ENCODE measurements at regions not wholly inside any gene's neighbourhood (a gene's known extent, or its start where the extent isn't known, plus 50 kb on each side); places are given as distances from the start of the nearest gene placed in this dataset.

GRCh38 chr15:69538379-69538778, 85.8 kb downstream of the RPLP1 start:
- Histone ChIP-seq H3K4ac (ENCODE audit: low read depth, low read length) (no peak overlapping the region), H3K4me3 (ENCODE audit: insufficient read depth, low read depth, low read length) (no peak overlapping the region), H2BK5ac (ENCODE audit: low read depth, low read length, poor library complexity, severe bottlenecking) (no peak overlapping the region), H3K9me1 (ENCODE audit: insufficient read depth, low read length) (no peaks in the 10 kb centered on the region), H3K79me1 (ENCODE audit: low read depth in 1 of 2, low read length in 2 of 2) (no peaks in the 10 kb centered on the region), H3K9me3 (ENCODE audit: control insufficient read depth, insufficient read depth, low read length) (no peaks in the 10 kb centered on the region), H3K4me2 (ENCODE audit: low read depth, low read length) (no peak overlapping the region), H4K5ac (ENCODE audit: low read depth, low read length) (no peak overlapping the region), H2AK9ac (replicated peaks; ENCODE audit: low read depth, low read length, poor library complexity) (no peak overlapping the region), H3K4me1 (ENCODE audit: control insufficient read depth, insufficient read depth, low read length) (no peaks in the 10 kb centered on the region), H3K18ac (ENCODE audit: low read depth, low read length) (no peak overlapping the region), H3K9ac (ENCODE audit: low read depth, low read length) (no peak overlapping the region), H4K8ac (ENCODE audit: low read depth in 2 of 2, low read length in 2 of 2) (no peak overlapping the region), H3K27me3 (ENCODE audit: control insufficient read depth, insufficient read depth, low read length) (peaks cover 48% of the 10 kb centered on the region), H2BK120ac (ENCODE audit: low read depth, low read length) (no peak overlapping the region), H2AFZ (replicated peaks; ENCODE audit: low read length, poor library complexity) (no peak overlapping the region), H2BK15ac (ENCODE audit: low read depth, low read length) (no peak overlapping the region), H4K91ac (ENCODE audit: insufficient read depth, low read depth, low read length) (no peak overlapping the region), H4K20me1 (ENCODE audit: insufficient read depth, low read length) (no peaks in the 10 kb centered on the region), H3K14ac (replicated peaks; ENCODE audit: low read depth, low read length) (no peak overlapping the region), H3K23ac (ENCODE audit: low read depth, low read length) (no peak overlapping the region), H3K36me3 (ENCODE audit: control insufficient read depth, insufficient read depth, low read length) (no peaks in the 10 kb centered on the region), H2AK5ac (ENCODE audit: low read depth, low read length) (no peak overlapping the region), H3K56ac (ENCODE audit: extremely low read depth, insufficient read depth, low read length) (no peak overlapping the region), H2BK20ac (ENCODE audit: low read depth, low read length) (no peak overlapping the region), H3K27ac (ENCODE audit: insufficient read depth, low read length) (no peak overlapping the region)
- WGBS, 2 experiments (ENCODE audit: extremely low coverage in 2 of 2, insufficient read length in 1 of 2), result 70% methylated on average over 3 of the region's 5 CpGs; no CpG with 5 or more reads in 1 of the 2 experiments
- DNase-seq (no peak), ATAC-seq (ENCODE audit: low read depth) (no peak)
- intact Hi-C loops (cut with micrococcal nuclease), result no loop called here
- TF ChIP-seq POLR2A (IDR thresholded peaks at IDR 0.05; ENCODE audit: low read depth, low read length), result no peak
- no peak for TF ChIP-seq MXI1 (IDR thresholded peaks at IDR 0.05; ENCODE audit: borderline replicate concordance, low read depth, low read length)
- TF ChIP-seq RCOR1 (IDR thresholded peaks at IDR 0.05; ENCODE audit: insufficient replicate concordance, low read length), result no peak
- TF ChIP-seq, protein P1, sequence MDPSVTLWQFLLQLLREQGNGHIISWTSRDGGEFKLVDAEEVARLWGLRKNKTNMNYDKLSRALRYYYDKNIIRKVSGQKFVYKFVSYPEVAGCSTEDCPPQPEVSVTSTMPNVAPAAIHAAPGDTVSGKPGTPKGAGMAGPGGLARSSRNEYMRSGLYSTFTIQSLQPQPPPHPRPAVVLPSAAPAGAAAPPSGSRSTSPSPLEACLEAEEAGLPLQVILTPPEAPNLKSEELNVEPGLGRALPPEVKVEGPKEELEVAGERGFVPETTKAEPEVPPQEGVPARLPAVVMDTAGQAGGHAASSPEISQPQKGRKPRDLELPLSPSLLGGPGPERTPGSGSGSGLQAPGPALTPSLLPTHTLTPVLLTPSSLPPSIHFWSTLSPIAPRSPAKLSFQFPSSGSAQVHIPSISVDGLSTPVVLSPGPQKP (IDR thresholded peaks at IDR 0.05; ENCODE audit: borderline replicate concordance, low read depth, low read length), result no peak
- no peak for TF ChIP-seq MAZ (IDR thresholded peaks at IDR 0.05; ENCODE audit: borderline replicate concordance, low read depth, low read length)
- BruUV-seq (replicated peaks), result no TSS peak
- in situ Hi-C loops (cut with MboI; ENCODE audit: low sequenced_read_pairs), result no loop called here
- dilution Hi-C loops (cut with HindIII; ENCODE audit: low sequenced_read_pairs, unreplicated experiment), result no loop called here
- CTCF ChIA-PET, result no interaction called here
- POLR2A ChIA-PET (ENCODE audit: unreplicated experiment), result no interaction called here
